IMR-90 (cell line): ENCODE measurements at regions not wholly inside any gene's neighbourhood (a gene's known extent, or its start where the extent isn't known, plus 50 kb on each side); places are given as distances from the start of the nearest gene placed in this dataset.

Experiments used
- ATAC-seq: fragments of 200-7000 bp; cut with Tn5 transposase; 2 replicates; pipeline ENCODE4 v1.9.1; 2020; ENCODE audit warnings: low read depth, mild to moderate bottlenecking, moderate library complexity
- BruUV-seq: library from RNA; stranded (reverse); fragments of 400-500 nt; replicated peaks from 2 replicates; lab custom pipeline; 2021; lab: Mats Ljungman, UMichigan
- CTCF ChIA-PET: fragments of 300-600 bp; formaldehyde crosslinking; extraction: SDS; loops from one replicate; lab custom pipeline; 2021; ENCODE audit warnings: antibody characterized with exemption; lab: Yijun Ruan, JAX
- POLR2A ChIA-PET: fragments of 300-600 bp; sonication (Branson Sonifier 250); formaldehyde crosslinking; loops from one replicate; lab custom pipeline; 2022; ENCODE audit warnings: antibody characterized with exemption; ENCODE audit not compliant: unreplicated experiment; lab: Charles Lee
- DNase-seq: peaks from one replicate; pipeline ENCODE4 v3.0.0; 2013
- H2AFZ ChIP-seq: replicated peaks from 2 replicates; pipeline ENCODE3; 2013; ENCODE audit warnings: low read length, mild to moderate bottlenecking; ENCODE audit not compliant: poor library complexity
- H2AK5ac ChIP-seq: 2 replicates; pipeline ENCODE4 v1.6.1; 2013; ENCODE audit warnings: low read depth, low read length, inconsistent platforms
- H2AK9ac ChIP-seq: replicated peaks from 2 replicates; pipeline ENCODE3; 2013; ENCODE audit warnings: mild to moderate bottlenecking, low read depth, low read length, moderate library complexity; ENCODE audit not compliant: poor library complexity
- H2BK120ac ChIP-seq: 2 replicates; pipeline ENCODE4 v1.6.1; 2013; ENCODE audit warnings: low read depth, low read length, inconsistent platforms
- H2BK15ac ChIP-seq: 3 replicates; pipeline ENCODE4 v1.6.1; 2013; ENCODE audit warnings: low read depth, low read length, inconsistent platforms
- H2BK20ac ChIP-seq: 2 replicates; pipeline ENCODE4 v1.6.1; 2013; ENCODE audit warnings: low read depth, mild to moderate bottlenecking, inconsistent platforms, low read length, moderate library complexity
- H2BK5ac ChIP-seq: 2 replicates; pipeline ENCODE4 v1.6.1; 2013; ENCODE audit warnings: mild to moderate bottlenecking, low read depth, low read length, inconsistent platforms; ENCODE audit not compliant: poor library complexity, severe bottlenecking
- H3K14ac ChIP-seq: replicated peaks from 2 replicates; pipeline ENCODE4 v1.6.1; 2013; ENCODE audit warnings: low read depth, low read length, inconsistent platforms
- H3K18ac ChIP-seq: 2 replicates; pipeline ENCODE4 v1.6.1; 2013; ENCODE audit warnings: low read depth, low read length, control low read depth
- H3K23ac ChIP-seq: 2 replicates; pipeline ENCODE4 v1.6.1; 2013; ENCODE audit warnings: low read depth, low read length, inconsistent platforms
- H3K27ac ChIP-seq: 2 replicates; pipeline ENCODE4 v1.5.1; 2013; ENCODE audit warnings: mild to moderate bottlenecking, control low read depth, low read length; ENCODE audit not compliant: insufficient read depth
- H3K27me3 ChIP-seq: 2 replicates; pipeline ENCODE4 v1.6.1; 2013; ENCODE audit warnings: low read length; ENCODE audit not compliant: control insufficient read depth, insufficient read depth
- H3K36me3 ChIP-seq: 2 replicates; pipeline ENCODE4 v1.6.1; 2013; ENCODE audit warnings: low read length, mixed read lengths; ENCODE audit not compliant: control insufficient read depth, insufficient read depth
- H3K4ac ChIP-seq: 2 replicates; pipeline ENCODE4 v1.6.1; 2013; ENCODE audit warnings: low read depth, low read length, inconsistent platforms
- H3K4me1 ChIP-seq: 2 replicates; pipeline ENCODE4 v1.6.1; 2013; ENCODE audit warnings: low read length, mixed read lengths; ENCODE audit not compliant: control insufficient read depth, insufficient read depth
- H3K4me2 ChIP-seq: 2 replicates; pipeline ENCODE4 v1.6.1; 2013; ENCODE audit warnings: low read depth, mild to moderate bottlenecking, control low read depth, low read length, moderate library complexity
- H3K4me3 ChIP-seq: 2 replicates; pipeline ENCODE4 v1.5.1; 2013; ENCODE audit warnings: low read depth, mild to moderate bottlenecking, control low read depth, low read length, moderate library complexity; ENCODE audit not compliant: insufficient read depth
- H3K56ac ChIP-seq: 2 replicates; pipeline ENCODE4 v1.6.1; 2013; ENCODE audit warnings: low read length, inconsistent platforms; ENCODE audit not compliant: insufficient read depth; ENCODE audit errors: extremely low read depth
- H3K79me1 ChIP-seq, 2 experiments: 2 replicates each; pipeline ENCODE4 v1.6.1; 2013; ENCODE audit warnings: low read length in 2 of 2, inconsistent platforms in 1 of 2, low read depth in 1 of 2
- H3K9ac ChIP-seq: 2 replicates; pipeline ENCODE4 v1.6.1; 2013; ENCODE audit warnings: low read depth, low read length, control low read depth
- H3K9me1 ChIP-seq: 2 replicates; pipeline ENCODE4 v1.6.1; 2013; ENCODE audit warnings: low read length, inconsistent platforms; ENCODE audit not compliant: insufficient read depth
- H3K9me3 ChIP-seq: 2 replicates; pipeline ENCODE4 v1.6.1; 2013; ENCODE audit warnings: low read length; ENCODE audit not compliant: control insufficient read depth, insufficient read depth
- H4K20me1 ChIP-seq: 2 replicates; pipeline ENCODE4 v1.6.1; 2013; ENCODE audit warnings: low read length, inconsistent platforms; ENCODE audit not compliant: insufficient read depth
- H4K5ac ChIP-seq: 2 replicates; pipeline ENCODE4 v1.6.1; 2013; ENCODE audit warnings: mild to moderate bottlenecking, low read depth, low read length, control low read depth
- H4K8ac ChIP-seq, 2 experiments: 2 replicates each; pipeline ENCODE4 v1.6.1; 2013; ENCODE audit warnings: low read depth in 2 of 2, low read length in 2 of 2, control low read depth in 1 of 2, inconsistent platforms in 1 of 2
- H4K91ac ChIP-seq: 2 replicates; pipeline ENCODE4 v1.6.1; 2013; ENCODE audit warnings: low read depth, low read length, inconsistent platforms; ENCODE audit not compliant: insufficient read depth
- CEBPB ChIP-seq: IDR thresholded peaks from 2 replicates; pipeline ENCODE4 v1.6.1; 2012; ENCODE audit warnings: low read depth, low read length, improper control_type of control experiment
- CHD1 ChIP-seq: IDR thresholded peaks from 2 replicates; pipeline ENCODE4 v1.6.1; 2012; ENCODE audit warnings: low read depth, low read length, improper control_type of control experiment
- CTCF ChIP-seq: conservative IDR thresholded peaks from 2 replicates; pipeline ENCODE4 v1.5.1; 2012; ENCODE audit warnings: mild to moderate bottlenecking, low read depth, low read length, improper control_type of control experiment
- ELK1 ChIP-seq: fragments of 150-350 bp; IDR thresholded peaks from 2 replicates; pipeline ENCODE4 v1.6.1; 2016; ENCODE audit warnings: low read depth, mild to moderate bottlenecking, low read length, moderate library complexity, borderline replicate concordance
- FOS ChIP-seq: fragments of 150-350 bp; IDR thresholded peaks from 2 replicates; pipeline ENCODE4 v1.6.1; 2016; ENCODE audit warnings: low read depth, low read length
- MAFK ChIP-seq: IDR thresholded peaks from 2 replicates; pipeline ENCODE4 v1.6.1; 2012; ENCODE audit warnings: low read depth, low read length, improper control_type of control experiment
- NFE2L2 ChIP-seq: fragments of 150-350 bp; IDR thresholded peaks from 2 replicates; pipeline ENCODE4 v1.6.1; 2016; ENCODE audit warnings: low read depth, mild to moderate bottlenecking, low read length
- POLR2A ChIP-seq: IDR thresholded peaks from 2 replicates; pipeline ENCODE4 v1.6.1; 2012; ENCODE audit warnings: mild to moderate bottlenecking, low read depth, low read length
- WGBS, 2 experiments: methylation state at CpG; one replicate each; pipeline versions ENCODE4 v1.1.5 to v1.1.7; 2013; ENCODE audit warnings: missing lambda C conversion rate in 2 of 2; ENCODE audit not compliant: insufficient read length in 1 of 2; ENCODE audit errors: extremely low coverage in 2 of 2; 5-methylcytosine and 5-hydroxymethylcytosine counted together
- dilution Hi-C: fragments of 300-500 bp; cut with HindIII; formaldehyde crosslinking; loops from one replicate; pipeline ENCODE4 v1.14.3; 2018; ENCODE audit warnings: low sequenced_read_pairs; ENCODE audit not compliant: unreplicated experiment
- in situ Hi-C: fragments of 300-500 bp; cut with MboI; formaldehyde crosslinking; loops from 3 replicates; pipeline ENCODE4 v1.14.3; 2019; ENCODE audit warnings: low sequenced_read_pairs, inconsistent platforms, mixed read lengths
- intact Hi-C: fragments of 100-400 bp; cut with micrococcal nuclease; formaldehyde crosslinking; loops from 2 replicates; pipeline ENCODE4 v1.10.0; 2022
- TF ChIP-seq, protein P1 (sequence below): fragments of 150-350 bp; IDR thresholded peaks from 2 replicates; pipeline ENCODE4 v1.6.1; 2017; ENCODE audit warnings: mild to moderate bottlenecking, antibody characterized with exemption, low read length, low read depth

DNA sequence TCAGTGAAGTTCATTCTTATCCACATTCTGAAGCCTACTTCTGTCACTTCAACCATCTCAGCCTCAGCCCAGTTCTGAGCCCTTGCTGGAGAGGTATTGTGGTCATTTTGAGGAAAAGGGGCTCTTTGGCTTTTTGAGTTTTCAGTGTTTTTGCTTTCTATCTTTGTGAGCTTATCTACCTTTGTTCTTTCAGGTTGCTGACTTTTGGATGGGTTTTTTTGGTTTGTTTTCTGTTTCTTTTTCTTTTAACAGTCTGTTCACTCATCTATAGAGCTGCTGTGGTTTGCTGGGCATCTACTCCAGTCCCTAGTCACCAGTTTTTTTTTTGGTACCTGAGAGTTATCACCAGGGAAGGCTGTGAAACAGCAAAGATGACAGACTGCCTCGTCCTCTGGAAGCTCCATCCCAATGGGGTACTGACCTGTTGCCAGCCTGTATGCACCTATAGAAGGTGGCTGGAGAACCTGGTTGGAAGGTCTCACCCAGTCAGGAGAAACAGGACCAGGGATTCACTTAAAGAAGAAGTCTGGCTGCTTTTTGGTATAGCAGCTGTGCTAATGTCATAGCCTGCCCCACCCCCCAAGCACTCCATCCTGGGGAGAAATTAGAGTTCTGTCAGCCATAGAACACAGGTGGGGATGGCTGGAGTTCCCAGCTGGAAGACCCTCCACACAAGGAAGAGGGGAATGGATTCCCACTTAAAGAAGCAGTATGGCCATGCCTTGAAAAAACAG lies 138.6 kb upstream of the TSLP start:
- ChIA-PET POLR2A (no interaction called here), CTCF (interaction anchor here (0.5 kb wide), 1 partner anchor 943 kb away, joined by 3 read pairs; no protein-coding TSS in a partner anchor)
- intact Hi-C loops (no loop called here), in situ Hi-C loops (no loop called here), dilution Hi-C loops (no loop called here)
- Histone ChIP-seq H3K27me3 (no peaks in the 10 kb centered on the region), H3K9me1 (no peaks in the 10 kb centered on the region), H4K20me1 (no peaks in the 10 kb centered on the region), H3K9me3 (no peaks in the 10 kb centered on the region; the same call in 1 of the 2 replicates), H3K9ac (no peak overlapping the region), H3K4me1 (no peaks in the 10 kb centered on the region), H3K27ac (no peak overlapping the region), H3K18ac (no peak overlapping the region), H2AFZ (no peak overlapping the region), H3K4me3 (no peak overlapping the region), H4K8ac (no peak overlapping the region), H3K4me2 (no peak overlapping the region), H3K36me3 (no peaks in the 10 kb centered on the region), H3K14ac (no peak overlapping the region), H2BK20ac (no peak overlapping the region), H2BK5ac (no peak overlapping the region), H4K5ac (no peak overlapping the region), H2BK120ac (no peak overlapping the region), H2AK5ac (no peak overlapping the region), H3K23ac (no peak overlapping the region), H4K91ac (no peak overlapping the region), H2AK9ac (no peak overlapping the region), H3K79me1 (no peaks in the 10 kb centered on the region), H2BK15ac (no peak overlapping the region), H3K4ac (no peak overlapping the region; the same call in 1 of the 2 replicates), H3K56ac (no peak overlapping the region)
- ATAC-seq (no peak), DNase-seq (no peak)
- no TSS peak for BruUV-seq
- TF ChIP-seq CHD1 = no peak
- no peak for TF ChIP-seq ELK1
- TF ChIP-seq MAFK = no peak
- TF ChIP-seq FOS = no peak
- TF ChIP-seq POLR2A = no peak
- TF ChIP-seq CTCF = no peak
- TF ChIP-seq CEBPB = no peak
- no peak for TF ChIP-seq NFE2L2
- TF ChIP-seq, protein P1, sequence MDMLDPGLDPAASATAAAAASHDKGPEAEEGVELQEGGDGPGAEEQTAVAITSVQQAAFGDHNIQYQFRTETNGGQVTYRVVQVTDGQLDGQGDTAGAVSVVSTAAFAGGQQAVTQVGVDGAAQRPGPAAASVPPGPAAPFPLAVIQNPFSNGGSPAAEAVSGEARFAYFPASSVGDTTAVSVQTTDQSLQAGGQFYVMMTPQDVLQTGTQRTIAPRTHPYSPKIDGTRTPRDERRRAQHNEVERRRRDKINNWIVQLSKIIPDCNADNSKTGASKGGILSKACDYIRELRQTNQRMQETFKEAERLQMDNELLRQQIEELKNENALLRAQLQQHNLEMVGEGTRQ = no peak
- WGBS, 2 experiments = no CpG with 5 or more reads among the region's 1 CpG
